HTR-8/SVneo (cell line): ENCODE measurements at regions not wholly inside any gene's neighbourhood (a gene's known extent, or its start where the extent isn't known, plus 50 kb on each side); places are given as distances from the start of the nearest gene placed in this dataset.
A peak's percentile ranks its signal among the peaks of the same experiment; 100 is the strongest.
"Not testable (repeated sequence)": the region's sequence is repeated elsewhere in the genome, so short reads cannot be mapped to it uniquely, and the experiment has no call there.

ENCODE experiments used
- DNase-seq: peaks from one replicate; pipeline ENCODE4 v3.0.0; 2011; ENCODE audit warnings: low spot score, mixed read lengths; ENCODE audit not compliant: insufficient read length
- FAIRE-seq: peaks from 2 replicates; lab custom pipeline; 2011; peaks lifted over from hg19 to GRCh38; lab: Jason Lieb, UNC

DNA sequence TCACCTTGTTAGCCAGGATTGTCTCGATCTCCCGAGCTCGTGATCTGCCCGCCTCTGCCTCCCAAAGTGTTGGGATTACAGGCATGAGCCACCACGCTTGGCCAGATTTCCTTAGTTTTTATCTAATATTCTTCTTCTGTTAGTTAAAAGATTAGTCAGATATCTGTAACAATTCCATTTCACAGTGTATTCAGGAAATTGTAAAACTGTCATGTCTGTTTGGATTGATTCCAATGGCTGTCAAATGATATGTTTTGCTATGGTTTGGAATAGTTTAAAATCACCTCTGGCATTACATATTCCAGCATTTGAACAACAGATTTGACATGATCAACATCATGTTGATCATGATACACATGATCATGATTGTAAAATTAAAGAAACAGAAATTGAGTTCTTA, 193.6 kb upstream of the DAB2 start:
- no peak for FAIRE-seq
- no peak for DNase-seq

DNA sequence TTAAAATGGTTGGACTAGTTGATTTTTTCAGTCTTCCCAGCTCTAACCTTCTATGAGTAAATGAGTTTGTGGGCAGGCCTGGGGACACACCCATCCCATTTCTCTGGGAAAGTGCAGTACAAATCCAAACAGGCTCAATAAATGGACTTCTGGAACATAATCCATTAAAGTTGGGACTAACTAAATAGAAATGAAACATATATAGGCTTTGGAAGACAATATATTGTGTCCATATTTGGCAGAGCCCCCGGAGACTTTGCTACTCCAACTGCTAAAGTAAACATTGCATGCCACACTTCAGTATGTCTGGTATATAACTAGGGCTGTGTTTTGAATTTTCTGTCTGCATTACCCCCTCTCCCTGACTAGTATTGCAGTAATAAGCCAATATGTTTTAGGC, 191.4 kb upstream of the DAB2 start:
- DNase-seq (no peak), FAIRE-seq (no peak)

- FAIRE-seq, DNase-seq: not testable (repeated sequence)
Observed at GRCh38 chr5:39611076-39611475, 186.3 kb upstream of the DAB2 start.

- FAIRE-seq (no peak), DNase-seq (no peak)
Observed at GRCh38 chr5:39608024-39608423, 183.2 kb upstream of the DAB2 start.

- DNase-seq = no peak
- no peak for FAIRE-seq
Observed at GRCh38 chr5:39606591-39606990, 181.8 kb upstream of the DAB2 start.

- FAIRE-seq (peak; percentile 13), DNase-seq (no peak)
Observed at GRCh38 chr5:39605588-39606575, 181.1 kb upstream of the DAB2 start.

DNA sequence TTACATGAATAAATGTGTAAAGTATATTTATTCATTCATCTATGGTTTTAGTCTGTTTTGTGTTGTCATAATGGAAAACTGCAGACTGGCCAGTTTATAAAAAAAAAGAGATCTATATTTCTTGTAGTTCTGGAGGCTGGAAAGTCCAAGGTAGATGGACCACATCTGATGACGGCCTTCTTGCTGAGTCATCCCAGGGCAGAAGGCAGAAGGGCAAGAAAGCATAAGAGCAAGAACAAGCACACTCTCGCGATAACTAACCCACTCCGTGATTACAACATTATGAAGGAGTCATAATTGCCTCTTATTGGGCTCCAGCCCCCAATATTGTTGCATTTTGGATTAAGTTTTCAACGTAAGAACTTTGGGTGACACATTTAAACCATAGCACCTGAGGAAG, 180.4 kb upstream of the DAB2 start:
- no peak for DNase-seq

DNA sequence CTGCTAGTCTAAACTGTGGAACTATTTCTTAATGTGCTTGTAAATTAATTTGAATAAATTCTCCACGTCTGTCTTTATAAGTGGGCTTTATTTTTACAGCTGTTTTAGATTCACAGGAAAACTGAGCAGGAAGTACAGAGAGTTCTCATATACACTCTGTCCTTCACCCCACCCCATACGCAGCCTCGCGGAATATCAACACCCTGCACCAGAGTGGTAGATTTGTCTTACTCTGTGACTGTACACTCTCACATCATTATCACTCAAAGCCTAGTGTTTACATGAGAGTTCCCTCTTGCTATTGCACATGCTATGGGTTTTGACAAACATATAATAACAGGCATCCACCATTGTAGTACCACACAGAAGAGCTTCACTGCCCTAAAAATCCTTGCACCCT, 179.7 kb upstream of the DAB2 start:
- FAIRE-seq (peak; percentile 13), DNase-seq (no peak)

More for the DNA sequence above, 180.4 kb upstream of the DAB2 start:
- FAIRE-seq = no peak

- peak; percentile 16 for FAIRE-seq
- no peak for DNase-seq
Observed at GRCh38 chr5:39599721-39600431, 175.1 kb upstream of the DAB2 start.

GRCh38 chr5:39598661-39599248, 174.0 kb upstream of the DAB2 start:
- no peak for FAIRE-seq

GRCh38 chr5:39588179-39588578, 163.4 kb upstream of the DAB2 start:
- no peak for DNase-seq

More at GRCh38 chr5:39598661-39599248, 174.0 kb upstream of the DAB2 start:
- no peak for DNase-seq

GRCh38 chr5:39587675-39588074, 162.9 kb upstream of the DAB2 start:
- FAIRE-seq (no peak), DNase-seq (no peak)

More at GRCh38 chr5:39588179-39588578, 163.4 kb upstream of the DAB2 start:
- no peak for FAIRE-seq

- FAIRE-seq (no peak), DNase-seq (no peak)
Observed at GRCh38 chr5:39586185-39586584, 161.4 kb upstream of the DAB2 start.

DNA sequence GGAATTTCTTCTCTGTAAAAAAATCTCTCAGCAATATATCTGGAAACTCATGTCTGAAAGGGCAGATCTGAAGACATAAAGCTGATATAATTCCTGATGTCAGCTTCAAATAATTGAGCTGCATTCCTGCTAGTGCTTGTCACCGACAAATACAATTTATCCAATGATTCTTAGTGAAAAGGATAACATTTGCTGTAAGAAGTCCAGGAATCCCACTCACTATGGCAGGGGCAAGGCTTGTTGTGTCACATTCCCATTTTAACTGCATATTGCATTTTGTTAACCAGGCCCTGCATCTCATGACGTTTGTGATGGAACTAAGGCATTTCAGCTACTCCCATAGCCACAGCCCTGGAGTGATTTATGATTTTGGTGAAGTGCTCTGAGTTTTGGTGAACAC, 160.1 kb upstream of the DAB2 start:
- FAIRE-seq (peak; percentile 65), DNase-seq (peak; percentile 82)

DNA sequence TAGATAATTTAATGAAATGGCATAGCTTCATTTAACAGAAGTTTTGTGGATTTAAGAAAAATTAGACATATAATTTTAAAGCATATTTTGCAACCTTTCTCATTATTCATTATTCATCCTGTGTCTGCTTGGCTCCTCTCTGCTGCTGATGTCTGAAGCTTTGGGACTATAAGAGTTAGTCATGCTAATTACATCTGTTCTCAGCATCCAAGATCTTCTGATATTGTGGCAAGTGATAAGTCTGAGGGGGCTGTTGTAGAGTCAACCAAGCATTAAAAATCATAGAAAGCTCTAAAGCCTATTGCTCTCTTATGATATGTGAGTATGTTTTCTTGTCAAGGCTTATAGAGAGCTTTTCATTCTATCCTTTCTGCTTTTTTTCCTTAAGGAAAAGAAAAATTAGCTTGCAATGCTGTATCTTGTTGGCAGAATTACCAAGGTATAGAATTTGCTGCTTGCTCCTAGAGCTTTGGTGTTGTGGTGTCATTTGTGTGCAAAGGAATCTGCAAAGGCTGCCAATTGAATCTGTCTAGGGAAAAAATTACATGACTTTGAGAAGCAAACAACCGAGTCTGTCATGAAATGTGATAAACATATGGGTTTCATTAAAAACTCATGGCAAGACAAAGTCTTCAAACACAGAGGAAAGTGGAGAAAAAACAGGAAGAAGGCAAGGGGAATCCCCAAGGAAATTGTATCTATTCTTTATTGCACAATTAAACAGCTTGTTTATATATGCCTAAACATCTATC, 156.1 kb upstream of the DAB2 start:
- peak; percentile 51 for FAIRE-seq
- peak; percentile 36 for DNase-seq

- DNase-seq = no peak
- FAIRE-seq = no peak
Observed at GRCh38 chr5:39579750-39580149, 155.0 kb upstream of the DAB2 start.

DNA sequence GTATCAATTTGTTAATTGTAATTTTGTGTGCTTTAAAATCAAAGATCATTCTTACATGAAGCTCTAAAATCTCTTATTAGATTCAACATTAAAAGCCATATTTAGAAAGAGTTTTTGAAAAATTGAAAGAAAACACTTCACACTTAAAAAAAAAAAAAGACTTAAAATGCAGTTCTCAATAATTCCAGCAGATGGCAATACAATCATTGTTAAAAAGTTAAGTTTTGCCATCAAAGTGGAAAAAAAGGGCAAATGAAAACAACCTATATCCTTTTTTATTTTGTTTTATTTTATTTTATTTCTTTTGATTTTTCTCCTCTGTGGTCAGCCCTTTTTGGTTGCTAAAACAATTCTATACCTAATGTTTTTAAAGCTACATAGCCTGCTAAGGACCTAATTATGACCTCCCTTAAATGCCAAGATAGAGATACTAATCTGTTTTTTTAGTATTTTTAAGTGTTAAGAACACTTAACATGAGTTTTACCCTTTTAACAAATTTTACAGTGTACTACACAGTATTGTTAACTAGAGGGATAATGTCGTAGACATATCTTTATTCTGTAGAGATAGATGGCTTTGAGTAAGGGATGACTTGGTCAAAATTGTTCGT, 154.2 kb upstream of the DAB2 start:
- FAIRE-seq (no peak), DNase-seq (no peak)

GRCh38 chr5:39577529-39577928, 152.7 kb upstream of the DAB2 start:
- DNase-seq (no peak), FAIRE-seq (no peak)

DNA sequence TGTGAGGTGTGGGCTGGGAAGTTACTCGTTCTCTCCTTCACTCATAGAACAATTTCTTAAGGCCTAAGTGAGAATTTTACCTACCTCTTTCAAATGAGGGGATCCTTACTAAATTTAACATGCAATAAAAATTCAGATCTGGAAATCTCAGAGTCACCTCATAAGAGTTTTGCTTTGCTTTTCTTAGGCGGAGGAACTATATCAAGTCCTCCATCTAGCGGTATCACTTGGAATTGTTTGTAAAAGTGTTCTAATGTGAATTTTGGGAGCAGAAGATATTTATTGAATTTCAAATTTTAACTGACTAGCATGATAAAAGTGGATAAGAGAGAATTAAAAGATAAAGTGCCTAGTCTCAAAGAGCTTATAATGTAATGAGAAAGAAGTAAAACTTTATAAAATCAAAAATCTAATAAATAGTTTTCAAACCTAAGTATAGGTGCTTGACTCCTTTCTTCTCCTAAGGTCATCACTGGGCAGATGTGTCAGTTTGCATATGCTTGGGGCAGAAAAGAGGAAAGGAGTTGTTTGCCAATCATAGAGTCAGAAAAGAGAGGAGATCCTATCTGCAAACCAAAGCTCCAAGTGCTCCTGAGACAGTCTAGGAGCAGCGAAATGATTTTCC, 145.7 kb upstream of the DAB2 start:
- DNase-seq (peak; percentile 41), FAIRE-seq (no peak)
